ENCODE measurements at regions not wholly inside any gene's neighbourhood (a gene's known extent, or its start where the extent isn't known, plus 50 kb on each side); places are given as distances from the start of the nearest gene placed in this dataset.

DNA sequence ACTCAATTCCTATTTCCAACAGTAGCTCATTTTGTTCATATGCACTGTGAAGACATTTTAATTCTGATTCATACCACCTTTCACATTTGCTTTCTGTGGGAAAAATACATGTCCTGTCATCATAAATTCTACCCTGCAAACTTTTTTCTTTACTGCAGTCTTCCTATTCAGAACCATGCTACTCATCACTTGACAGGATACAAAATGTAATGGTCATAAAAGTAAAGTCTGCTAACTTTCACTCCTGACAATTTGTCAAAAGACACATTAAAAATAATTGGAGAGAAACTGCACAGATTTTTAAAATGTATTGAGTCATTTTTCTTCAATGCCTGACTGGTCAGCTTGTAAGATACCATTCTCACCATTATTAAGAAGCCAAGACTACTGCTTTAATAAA lies 1817.1 kb downstream of the BRINP3 start:
- H3K27ac Mint-ChIP-seq = no peak overlapping the region
- DNase-seq = no peak
- H3K36me3 Mint-ChIP-seq (ENCODE audit: low read depth) = no peaks in the 10 kb centered on the region
- H3K4me1 Mint-ChIP-seq = peaks cover 2% of the 10 kb centered on the region
- H3K4me3 Mint-ChIP-seq = no peak overlapping the region
- H3K27me3 Mint-ChIP-seq (ENCODE audit: low read depth, poor library complexity) = peaks cover 3% of the 10 kb centered on the region
- TF ChIP-seq CTCF (IDR thresholded peaks at IDR 0.05) = no peak
- no peaks in the 10 kb centered on the region for H3K9me3 Mint-ChIP-seq

GRCh38 chr1:188665477-188665876 lies 1812.2 kb downstream of the BRINP3 start:
- H3K9me3 Mint-ChIP-seq = no peaks in the 10 kb centered on the region
- peaks cover 6% of the 10 kb centered on the region for H3K4me1 Mint-ChIP-seq
- no peak for TF ChIP-seq CTCF (IDR thresholded peaks at IDR 0.05)
- no peak overlapping the region for H3K4me3 Mint-ChIP-seq
- DNase-seq = no peak
- H3K27me3 Mint-ChIP-seq (ENCODE audit: low read depth, poor library complexity) = peaks cover 3% of the 10 kb centered on the region
- no peaks in the 10 kb centered on the region for H3K36me3 Mint-ChIP-seq (ENCODE audit: low read depth)
- no peak overlapping the region for H3K27ac Mint-ChIP-seq

GRCh38 chr1:188668083-188668482 lies 1809.6 kb downstream of the BRINP3 start:
- Mint-ChIP-seq H3K4me3 (no peak overlapping the region), H3K36me3 (ENCODE audit: low read depth) (no peaks in the 10 kb centered on the region), H3K27me3 (ENCODE audit: low read depth, poor library complexity) (peaks cover 3% of the 10 kb centered on the region), H3K9me3 (no peaks in the 10 kb centered on the region), H3K27ac (no peak overlapping the region), H3K4me1 (peaks cover 12% of the 10 kb centered on the region)
- TF ChIP-seq CTCF (IDR thresholded peaks at IDR 0.05) = peak; percentile 6
- no peak for DNase-seq

- TF ChIP-seq CTCF (IDR thresholded peaks at IDR 0.05) = no peak
- H3K4me3 Mint-ChIP-seq = no peak overlapping the region
- H3K4me1 Mint-ChIP-seq = peaks cover 12% of the 10 kb centered on the region
- DNase-seq = no peak
- no peak overlapping the region for H3K27ac Mint-ChIP-seq
- no peaks in the 10 kb centered on the region for H3K36me3 Mint-ChIP-seq (ENCODE audit: low read depth)
- no peaks in the 10 kb centered on the region for H3K9me3 Mint-ChIP-seq
- H3K27me3 Mint-ChIP-seq (ENCODE audit: low read depth, poor library complexity) = peaks cover 3% of the 10 kb centered on the region
Measured at GRCh38 chr1:188669728-188670382, 1807.8 kb downstream of the BRINP3 start.

DNA sequence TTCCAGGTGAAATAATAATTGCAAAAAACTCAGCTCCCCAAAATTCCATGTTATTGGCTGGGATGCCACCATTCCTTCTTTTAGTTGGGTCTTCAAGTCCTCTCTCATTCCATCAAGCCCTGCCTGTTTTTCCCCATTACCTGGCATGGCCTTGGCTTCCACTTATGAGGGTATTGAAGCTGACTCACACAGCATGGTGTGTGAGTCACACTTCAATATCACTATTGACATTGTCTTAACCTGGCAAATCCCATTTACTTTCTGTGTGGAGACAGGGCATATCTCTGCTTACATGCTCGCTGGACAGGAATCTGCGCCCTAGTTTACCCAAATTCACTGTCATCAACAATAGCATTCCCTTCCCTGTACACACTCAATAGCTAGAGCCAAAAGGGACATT lies 1806.8 kb downstream of the BRINP3 start:
- H3K27ac Mint-ChIP-seq = no peak overlapping the region
- H3K4me3 Mint-ChIP-seq = no peak overlapping the region
- no peak for DNase-seq
- H3K36me3 Mint-ChIP-seq (ENCODE audit: low read depth) = no peaks in the 10 kb centered on the region
- no peaks in the 10 kb centered on the region for H3K9me3 Mint-ChIP-seq
- H3K27me3 Mint-ChIP-seq (ENCODE audit: low read depth, poor library complexity) = no peaks in the 10 kb centered on the region
- TF ChIP-seq CTCF (IDR thresholded peaks at IDR 0.05) = no peak
- H3K4me1 Mint-ChIP-seq = peaks cover 8% of the 10 kb centered on the region

DNA sequence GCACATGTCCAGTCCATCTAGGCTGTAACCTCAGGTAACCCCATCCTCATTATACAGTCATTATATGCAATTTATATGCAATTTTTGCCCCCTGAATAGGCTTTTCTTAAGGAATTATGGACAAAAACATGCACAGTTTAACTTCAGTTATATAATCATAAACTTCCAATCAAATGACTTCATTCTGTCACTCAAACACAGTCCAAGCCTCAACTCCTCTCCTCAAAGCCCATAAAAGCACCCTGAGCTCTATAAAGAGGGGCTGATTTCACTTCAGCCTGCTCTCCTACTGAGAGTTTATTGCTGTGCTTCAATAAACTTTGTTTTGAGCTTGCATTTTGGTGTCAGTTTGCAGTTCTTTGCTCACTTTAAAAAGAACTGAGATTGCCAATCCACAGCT lies 1805.5 kb downstream of the BRINP3 start:
- Mint-ChIP-seq H3K27ac (no peak overlapping the region), H3K4me3 (no peak overlapping the region), H3K4me1 (peaks cover 6% of the 10 kb centered on the region), H3K27me3 (ENCODE audit: low read depth, poor library complexity) (no peaks in the 10 kb centered on the region), H3K9me3 (no peaks in the 10 kb centered on the region), H3K36me3 (ENCODE audit: low read depth) (no peaks in the 10 kb centered on the region)
- DNase-seq = no peak
- no peak for TF ChIP-seq CTCF (IDR thresholded peaks at IDR 0.05)

Measured in nephron progenitor cell (in vitro differentiated cells).